HG02571 (cell line): ENCODE measurements at regions not wholly inside any gene's neighbourhood (a gene's known extent, or its start where the extent isn't known, plus 50 kb on each side); places are given as distances from the start of the nearest gene placed in this dataset.
"Not testable (repeated sequence)": the region's sequence is repeated elsewhere in the genome, so short reads cannot be mapped to it uniquely, and the experiment has no call there.

Experiments used
- ATAC-seq: cut with Tn5 transposase; IDR thresholded peaks from one replicate; pipeline ENCODE4 v1.9.1; 2021; ENCODE audit warnings: mild to moderate bottlenecking, moderate library complexity; ENCODE audit not compliant: unreplicated experiment

- no peak for ATAC-seq
These were observed 140.3 kb upstream of the NUDT4 start for GRCh38 chr12:93237235-93237915.

GRCh38 chr12:93238512-93239262 lies 139.0 kb upstream of the NUDT4 start:
- ATAC-seq, result not testable (repeated sequence)

- not testable (repeated sequence) for ATAC-seq
These were observed 137.9 kb upstream of the NUDT4 start for GRCh38 chr12:93239789-93240188.

GRCh38 chr12:93242154-93242972 lies 135.4 kb upstream of the NUDT4 start:
- ATAC-seq, result no peak

GRCh38 chr12:93243382-93243688 lies 134.4 kb upstream of the NUDT4 start:
- ATAC-seq, result peak; percentile 19

GRCh38 chr12:93243689-93244513 lies 133.8 kb upstream of the NUDT4 start:
- ATAC-seq, result peak; percentile 42

- peak; percentile 40 for ATAC-seq
These were observed 133.1 kb upstream of the NUDT4 start for GRCh38 chr12:93244514-93245077.

GRCh38 chr12:93245543-93245942 lies 132.2 kb upstream of the NUDT4 start:
- ATAC-seq, result peak; percentile 68

GRCh38 chr12:93247313-93247991 lies 130.3 kb upstream of the NUDT4 start:
- ATAC-seq, result no peak

- ATAC-seq, result no peak
These were observed 125.5 kb upstream of the NUDT4 start for GRCh38 chr12:93252221-93252620.

- no peak for ATAC-seq
These were observed 122.8 kb upstream of the NUDT4 start for GRCh38 chr12:93254911-93255310.

GRCh38 chr12:93256256-93256969 lies 121.3 kb upstream of the NUDT4 start:
- no peak for ATAC-seq

- no peak for ATAC-seq
These were observed 116.1 kb upstream of the NUDT4 start for GRCh38 chr12:93261505-93262094.

- no peak for ATAC-seq
These were observed 104.7 kb upstream of the NUDT4 start for GRCh38 chr12:93272997-93273396.

GRCh38 chr12:93273834-93274564 lies 103.7 kb upstream of the NUDT4 start:
- no peak for ATAC-seq

- ATAC-seq, result no peak
These were observed 102.8 kb upstream of the NUDT4 start for GRCh38 chr12:93274937-93275336.

GRCh38 chr12:93275589-93275988 lies 102.1 kb upstream of the NUDT4 start:
- no peak for ATAC-seq
